GM19397 (cell line): ENCODE measurements at regions not wholly inside any gene's neighbourhood (a gene's known extent, or its start where the extent isn't known, plus 50 kb on each side); places are given as distances from the start of the nearest gene placed in this dataset.

Experiments
- ATAC-seq: cut with Tn5 transposase; IDR thresholded peaks from one replicate; pipeline ENCODE4 v1.9.1; 2021; ENCODE audit warnings: mild to moderate bottlenecking, moderate library complexity; ENCODE audit not compliant: unreplicated experiment

- no peak for ATAC-seq
Measured at GRCh38 chr14:31993521-31993951, 83.6 kb upstream of the ARHGAP5 start.

- no peak for ATAC-seq
Measured at GRCh38 chr14:31994391-31995033, 82.6 kb upstream of the ARHGAP5 start.

GRCh38 chr14:32003585-32003984 is 73.5 kb upstream of the ARHGAP5 start:
- no peak for ATAC-seq

GRCh38 chr14:32004300-32004699 is 72.8 kb upstream of the ARHGAP5 start:
- no peak for ATAC-seq

GRCh38 chr14:32005628-32006027 is 71.5 kb upstream of the ARHGAP5 start:
- no peak for ATAC-seq

- no peak for ATAC-seq
Measured at GRCh38 chr14:32006263-32007110, 70.6 kb upstream of the ARHGAP5 start.

GRCh38 chr14:32007755-32008362 is 69.2 kb upstream of the ARHGAP5 start:
- no peak for ATAC-seq

GRCh38 chr14:32008602-32009193 is 68.4 kb upstream of the ARHGAP5 start:
- no peak for ATAC-seq

GRCh38 chr14:32009221-32009975 is 67.7 kb upstream of the ARHGAP5 start:
- no peak for ATAC-seq

- ATAC-seq: no peak
Measured at GRCh38 chr14:32009976-32010581, 67.0 kb upstream of the ARHGAP5 start.

- ATAC-seq: no peak
Measured at GRCh38 chr14:32010604-32011125, 66.4 kb upstream of the ARHGAP5 start.

GRCh38 chr14:32011225-32011624 is 65.9 kb upstream of the ARHGAP5 start:
- no peak for ATAC-seq

GRCh38 chr14:32012062-32012461 is 65.0 kb upstream of the ARHGAP5 start:
- no peak for ATAC-seq

- ATAC-seq: no peak
Measured at GRCh38 chr14:32012571-32012970, 64.5 kb upstream of the ARHGAP5 start.

- no peak for ATAC-seq
Measured at GRCh38 chr14:32013083-32013482, 64.0 kb upstream of the ARHGAP5 start.

- no peak for ATAC-seq
Measured at GRCh38 chr14:32014057-32014456, 63.0 kb upstream of the ARHGAP5 start.

GRCh38 chr14:32014498-32014897 is 62.6 kb upstream of the ARHGAP5 start:
- no peak for ATAC-seq

- ATAC-seq: no peak
Measured at GRCh38 chr14:32015166-32015565, 61.9 kb upstream of the ARHGAP5 start.

- no peak for ATAC-seq
Measured at GRCh38 chr14:32017587-32017986, 59.5 kb upstream of the ARHGAP5 start.
